Thoracic aorta (tissue), 2 donors: ENCODE measurements at regions not wholly inside any gene's neighbourhood (a gene's known extent, or its start where the extent isn't known, plus 50 kb on each side); places are given as distances from the start of the nearest gene placed in this dataset.

Experiments used
- ATAC-seq: fragments of 150-250 bp; one replicate; pipeline ENCODE4 v1.8.0; 2017; ENCODE audit warnings: low read depth; ENCODE audit not compliant: insufficient number of reproducible peaks, low FRiP score
- DNase-seq: peaks from one replicate; pipeline ENCODE4 v3.0.0-alpha.2; 2020; ENCODE audit warnings: low spot score
- H3K27ac ChIP-seq, 2 donors: fragments of 200-600 bp; sonication (generic); 1 replicate in 1 of 2; 2 replicates in 1 of 2; pipeline ENCODE4 v1.5.1; 2016; ENCODE audit warnings: mild to moderate bottlenecking in 2 of 2, moderate library complexity in 2 of 2
- H3K27me3 ChIP-seq: fragments of 200-600 bp; sonication (generic); replicated peaks from 2 replicates; pipeline ENCODE4 v1.6.0; 2016; ENCODE audit warnings: mild to moderate bottlenecking; ENCODE audit not compliant: insufficient read depth
- H3K36me3 ChIP-seq: fragments of 200-600 bp; sonication (generic); one replicate; pipeline ENCODE4 v1.5.1; 2016
- H3K4me1 ChIP-seq, 2 donors: fragments of 200-600 bp; sonication (generic); 1 replicate in 1 of 2; 2 replicates in 1 of 2; pipeline versions ENCODE4 v1.5.1 to v1.6.0; 2016; ENCODE audit warnings: low read depth in 2 of 2, mild to moderate bottlenecking in 1 of 2; ENCODE audit not compliant: control insufficient read depth in 1 of 2
- H3K4me3 ChIP-seq: fragments of 200-600 bp; sonication (generic); 2 replicates; pipeline ENCODE4 v1.5.1; 2016; ENCODE audit warnings: mild to moderate bottlenecking
- H3K9me3 ChIP-seq: fragments of 200-600 bp; sonication (generic); 2 replicates; pipeline ENCODE4 v1.5.1; 2016
- TF ChIP-seq, protein P1 (sequence below): fragments of 200-600 bp; sonication (generic); IDR thresholded peaks from one replicate; pipeline ENCODE4 v1.5.1; 2019; ENCODE audit warnings: antibody characterized with exemption

DNA sequence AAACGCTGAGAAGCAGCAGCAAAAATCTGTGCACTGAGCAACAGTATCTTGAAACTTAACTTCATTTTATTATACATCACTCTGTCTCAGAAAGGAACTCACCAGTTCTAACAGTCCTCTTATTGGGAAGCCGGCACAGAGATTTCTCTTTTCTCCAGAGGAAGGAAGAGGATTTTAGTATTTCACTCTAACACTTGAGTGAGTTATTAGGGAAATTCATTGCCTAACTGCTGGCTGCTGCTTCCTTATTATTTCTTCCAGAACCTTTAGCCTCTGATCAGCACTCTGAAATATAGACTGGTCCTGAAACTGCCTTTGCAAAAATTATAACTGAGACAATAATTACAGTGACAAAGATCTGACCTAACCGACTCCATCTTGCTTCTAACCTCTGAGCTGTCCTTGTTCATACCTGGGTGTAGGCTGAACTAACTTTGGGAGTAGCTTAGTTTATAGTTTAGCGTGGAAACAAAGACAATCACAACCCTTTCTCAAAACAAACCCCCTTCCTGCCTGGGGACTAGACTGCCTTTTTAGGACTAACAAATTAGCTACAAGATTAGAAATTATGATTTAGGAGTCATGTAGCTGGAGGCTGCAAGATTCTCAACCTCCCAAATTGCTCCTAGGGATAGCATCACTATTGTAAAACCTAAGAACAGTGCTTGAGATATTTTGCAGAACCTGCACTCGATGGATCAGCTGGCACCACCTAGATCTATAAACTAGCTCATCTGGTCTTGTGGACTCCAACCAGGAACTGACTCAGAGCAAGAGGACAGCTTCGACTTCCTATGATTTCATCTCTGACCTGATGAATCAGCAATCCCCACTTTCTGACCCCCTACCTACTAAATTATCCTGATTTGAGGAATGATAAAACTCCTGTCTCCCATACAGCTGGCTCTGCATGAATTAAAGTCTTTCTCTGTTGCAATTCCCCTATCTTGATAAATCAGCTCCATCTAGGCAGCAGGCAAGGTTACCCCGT is 117.5 kb downstream of the DYRK2 start:
- no peak for DNase-seq
- H3K27me3 ChIP-seq: no peaks in the 10 kb centered on the region
- no peak overlapping the region for H3K27ac ChIP-seq
- TF ChIP-seq, protein P1, sequence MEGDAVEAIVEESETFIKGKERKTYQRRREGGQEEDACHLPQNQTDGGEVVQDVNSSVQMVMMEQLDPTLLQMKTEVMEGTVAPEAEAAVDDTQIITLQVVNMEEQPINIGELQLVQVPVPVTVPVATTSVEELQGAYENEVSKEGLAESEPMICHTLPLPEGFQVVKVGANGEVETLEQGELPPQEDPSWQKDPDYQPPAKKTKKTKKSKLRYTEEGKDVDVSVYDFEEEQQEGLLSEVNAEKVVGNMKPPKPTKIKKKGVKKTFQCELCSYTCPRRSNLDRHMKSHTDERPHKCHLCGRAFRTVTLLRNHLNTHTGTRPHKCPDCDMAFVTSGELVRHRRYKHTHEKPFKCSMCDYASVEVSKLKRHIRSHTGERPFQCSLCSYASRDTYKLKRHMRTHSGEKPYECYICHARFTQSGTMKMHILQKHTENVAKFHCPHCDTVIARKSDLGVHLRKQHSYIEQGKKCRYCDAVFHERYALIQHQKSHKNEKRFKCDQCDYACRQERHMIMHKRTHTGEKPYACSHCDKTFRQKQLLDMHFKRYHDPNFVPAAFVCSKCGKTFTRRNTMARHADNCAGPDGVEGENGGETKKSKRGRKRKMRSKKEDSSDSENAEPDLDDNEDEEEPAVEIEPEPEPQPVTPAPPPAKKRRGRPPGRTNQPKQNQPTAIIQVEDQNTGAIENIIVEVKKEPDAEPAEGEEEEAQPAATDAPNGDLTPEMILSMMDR: no peak
- H3K36me3 ChIP-seq: no peaks in the 10 kb centered on the region
- no peaks in the 10 kb centered on the region for H3K9me3 ChIP-seq
- H3K4me1 ChIP-seq: no peaks in the 10 kb centered on the region
- no peak for ATAC-seq
- H3K4me3 ChIP-seq: no peak overlapping the region

DNA sequence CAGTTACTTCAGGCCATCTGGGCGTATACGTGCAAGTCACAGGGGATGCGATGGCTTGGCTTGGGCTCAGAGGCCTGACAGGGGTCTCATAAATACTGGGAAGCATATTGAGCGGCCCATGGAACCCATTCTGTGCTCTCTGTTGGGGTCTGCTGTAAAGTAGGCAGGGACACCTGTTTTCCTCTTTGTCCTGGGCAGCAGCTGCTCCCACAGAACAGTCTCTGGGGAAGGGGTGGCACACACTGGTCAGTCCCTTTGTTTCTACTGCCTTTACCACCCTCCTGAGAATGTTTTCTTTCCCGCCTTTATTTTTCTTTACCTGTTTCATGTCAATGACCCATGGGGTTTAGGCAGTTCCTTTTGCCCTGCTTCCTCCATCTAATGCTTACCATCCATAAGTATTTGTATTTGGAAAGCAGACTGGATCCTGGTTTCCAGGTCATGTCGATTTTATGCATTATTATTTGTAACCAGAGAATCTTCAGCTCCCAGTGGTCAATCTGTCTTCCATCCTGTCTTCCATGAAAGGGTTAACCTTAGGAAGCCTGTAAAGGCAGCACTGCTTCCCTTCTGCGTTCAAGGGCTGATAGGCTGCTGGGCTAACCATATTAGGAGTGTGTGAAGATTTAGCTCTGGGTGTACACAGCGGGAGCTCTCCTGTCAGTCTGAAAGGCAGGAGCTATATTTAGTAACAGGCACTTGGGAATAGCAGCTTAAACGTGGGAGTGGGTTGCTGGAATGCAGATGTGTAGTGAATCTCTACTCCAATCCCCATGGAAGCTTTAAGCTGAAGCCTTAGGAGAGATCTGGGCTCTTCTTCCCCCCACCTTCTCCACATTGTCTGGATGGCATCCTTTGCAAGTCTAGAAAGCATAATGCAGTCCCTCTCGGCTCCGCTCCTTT is 124.0 kb downstream of the DYRK2 start:
- Histone ChIP-seq H3K4me3 (peak overlapping the region; percentile 8), H3K4me1 (peaks cover 4 to 20% of the 10 kb centered on the region in 2 donors), H3K27me3 (no peaks in the 10 kb centered on the region), H3K27ac (peak overlapping the region; percentile 10 to 24), H3K9me3 (no peaks in the 10 kb centered on the region), H3K36me3 (no peaks in the 10 kb centered on the region)
- ATAC-seq: peak; percentile 69
- TF ChIP-seq, protein P1: no peak
- DNase-seq: no peak

DNA sequence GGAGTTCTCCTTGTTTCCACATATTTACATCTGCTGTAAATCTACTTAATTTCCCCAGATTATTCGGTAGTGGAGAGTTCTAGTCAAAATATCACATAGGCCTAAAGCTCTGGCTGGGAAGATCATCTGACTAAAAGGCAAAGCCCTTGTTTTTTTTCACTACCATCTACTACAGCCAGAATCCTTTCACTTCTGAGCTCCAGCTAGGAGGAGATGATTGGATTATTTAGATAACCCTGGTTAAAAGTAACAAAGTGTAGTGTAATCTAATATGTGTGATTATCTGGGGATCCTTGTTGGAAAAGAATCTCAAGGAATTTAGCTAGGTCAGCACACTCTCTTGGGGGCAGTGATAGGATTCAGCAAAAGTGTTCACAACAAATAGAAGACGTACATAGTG is 125.4 kb downstream of the DYRK2 start:
- ATAC-seq (no peak), DNase-seq (no peak)
- Histone ChIP-seq H3K9me3 (no peaks in the 10 kb centered on the region), H3K4me3 (no peak overlapping the region), H3K36me3 (no peaks in the 10 kb centered on the region), H3K27me3 (no peaks in the 10 kb centered on the region), H3K27ac (peak overlapping the region in 1 of 2 donors; percentile 10), H3K4me1 (peaks cover 4 to 20% of the 10 kb centered on the region in 2 donors)
- TF ChIP-seq, protein P1: no peak

DNA sequence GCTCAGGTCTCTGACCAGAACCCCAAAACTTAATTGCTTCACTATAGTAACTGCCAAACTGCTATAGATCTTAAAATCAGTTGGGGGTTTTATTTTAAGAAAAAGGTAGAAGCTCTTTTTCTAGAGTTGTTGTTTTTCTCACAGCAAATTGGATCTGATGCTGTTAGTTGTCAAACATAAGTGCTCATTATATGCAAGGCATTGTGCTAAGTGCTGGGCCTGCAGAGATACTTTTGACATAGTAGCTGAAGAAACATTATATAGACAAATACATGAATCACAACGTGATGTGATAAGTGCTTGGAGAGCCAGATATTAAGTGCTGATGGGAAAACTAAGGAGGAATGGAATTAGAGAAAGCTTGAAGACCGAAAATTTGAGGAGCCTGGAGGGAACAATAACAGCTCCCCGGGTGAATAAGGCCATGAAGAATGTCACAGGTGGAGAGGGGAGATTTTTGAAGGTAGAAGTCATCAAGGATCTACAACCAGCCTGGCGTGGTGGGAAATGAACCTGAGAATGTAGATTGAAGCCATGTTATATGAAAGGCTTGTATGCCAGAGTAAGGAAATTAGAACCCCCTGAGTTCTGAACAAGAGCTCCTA is 126.5 kb downstream of the DYRK2 start:
- Histone ChIP-seq H3K27me3 (no peaks in the 10 kb centered on the region), H3K36me3 (no peaks in the 10 kb centered on the region), H3K4me1 (peaks cover 4 to 20% of the 10 kb centered on the region in 2 donors), H3K27ac (no peak overlapping the region), H3K4me3 (no peak overlapping the region), H3K9me3 (no peaks in the 10 kb centered on the region)
- no peak for DNase-seq
- TF ChIP-seq, protein P1: no peak
- ATAC-seq: no peak
